Upper lobe of left lung (tissue), 6 donors: ENCODE measurements at regions not wholly inside any gene's neighbourhood (a gene's known extent, or its start where the extent isn't known, plus 50 kb on each side); places are given as distances from the start of the nearest gene placed in this dataset.

Experiments used
- ATAC-seq, 2 donors: fragments of 200-7000 bp; cut with Tn5 transposase; one replicate each; pipeline ENCODE4 v1.9.1; 2022; ENCODE audit warnings: mild to moderate bottlenecking in 2 of 2, moderate library complexity in 2 of 2; ENCODE audit not compliant: low FRiP score in 2 of 2
- DNase-seq, 2 donors: peaks; one replicate each; pipeline ENCODE4 v3.0.0-alpha.2; 2019 to 2020
- H3K27ac ChIP-seq, 4 donors: fragments of 200-600 bp; sonication (generic); one replicate each; pipeline ENCODE4 v1.5.1; 2016 to 2019
- H3K27me3 ChIP-seq, 4 donors: fragments of 200-600 bp; sonication (generic); one replicate each; pipeline ENCODE4 v1.5.1; 2017 to 2019
- H3K36me3 ChIP-seq, 4 donors: fragments of 200-600 bp; sonication (generic); one replicate each; pipeline ENCODE4 v1.5.1; 2016 to 2019
- H3K4me1 ChIP-seq, 4 donors: fragments of 200-600 bp; sonication (generic); one replicate each; pipeline ENCODE4 v1.5.1; 2018 to 2019
- H3K4me3 ChIP-seq, 4 donors: fragments of 200-600 bp; sonication (generic); one replicate each; pipeline ENCODE4 v1.5.1; 2017 to 2019; ENCODE audit warnings: mild to moderate bottlenecking in 2 of 4, moderate library complexity in 1 of 4
- H3K9me3 ChIP-seq, 4 donors: fragments of 200-600 bp; sonication (generic); one replicate each; pipeline ENCODE4 v1.5.1; 2018 to 2019
- CTCF ChIP-seq, 6 experiments: fragments of 450-650 bp in 4 of 6; fragments of 200-600 bp in 2 of 6; sonication (generic) in 2 of 6; IDR thresholded peaks; one replicate each; pipeline ENCODE4 v1.5.1; 2016 to 2019; ENCODE audit warnings: antibody characterized with exemption in 6 of 6
- EP300 ChIP-seq, 4 donors: sonication (generic); formaldehyde crosslinking; IDR thresholded peaks; one replicate each; pipeline ENCODE4 v1.5.1; 2017; ENCODE audit warnings: antibody characterized with exemption in 4 of 4, control low read depth in 2 of 4
- POLR2A ChIP-seq, 4 donors: fragments of 450-650 bp; IDR thresholded peaks; one replicate each; pipeline ENCODE4 v1.5.1; 2016 to 2017; ENCODE audit warnings: antibody characterized with exemption in 4 of 4, mild to moderate bottlenecking in 2 of 4
- POLR2AphosphoS5 ChIP-seq, 2 donors: sonication (generic); formaldehyde crosslinking; IDR thresholded peaks; one replicate each; pipeline ENCODE4 v1.5.1; 2017; ENCODE audit warnings: antibody characterized with exemption in 2 of 2
- WGBS, 2 donors: methylation state at CpG; one replicate each; pipeline ENCODE4 v1.1.5; 2017 to 2018; 5-methylcytosine and 5-hydroxymethylcytosine counted together
- donor health status: DM: no; HTN: no; CAD: no; lungs with moderate emphysema.
- donor health status: DM: no; HTN: yes; CAD: no; lungs with severe emphysema.

- no peak for ATAC-seq
- no peak for TF ChIP-seq POLR2AphosphoS5 (IDR thresholded peaks at IDR 0.05)
- no peak for TF ChIP-seq EP300 (IDR thresholded peaks at IDR 0.05)
- TF ChIP-seq POLR2A (IDR thresholded peaks at IDR 0.05): no peak
- no peak for TF ChIP-seq CTCF (IDR thresholded peaks at IDR 0.05)
- DNase-seq: no peak
- no peak overlapping the region for H3K27ac ChIP-seq
- H3K4me3 ChIP-seq: no peak overlapping the region
- no peaks in the 10 kb centered on the region for H3K9me3 ChIP-seq
- no peaks in the 10 kb centered on the region for H3K4me1 ChIP-seq
- whole genome bisulfite sequencing, 2 donors: 84 to 88% methylated on average over 3 of the region's 3 CpGs
- H3K36me3 ChIP-seq: no peaks in the 10 kb centered on the region
- H3K27me3 ChIP-seq: no peaks in the 10 kb centered on the region
Measured at GRCh38 chr6:148208298-148208697, 134.3 kb upstream of the SASH1 start.

GRCh38 chr6:148211777-148212324 is 130.8 kb upstream of the SASH1 start:
- Histone ChIP-seq H3K27ac (no peak overlapping the region), H3K27me3 (no peaks in the 10 kb centered on the region), H3K4me1 (no peaks in the 10 kb centered on the region), H3K36me3 (no peaks in the 10 kb centered on the region), H3K9me3 (no peaks in the 10 kb centered on the region), H3K4me3 (no peak overlapping the region)
- DNase-seq (peak in 1 of 2 donors; percentile 6), ATAC-seq (no peak)
- 90 to 91% methylated on average over 9 to 11 of the region's 11 CpGs for WGBS, 2 donors
- TF ChIP-seq POLR2AphosphoS5 (IDR thresholded peaks at IDR 0.05) (no peak), POLR2A (IDR thresholded peaks at IDR 0.05) (no peak), EP300 (IDR thresholded peaks at IDR 0.05) (no peak), CTCF (IDR thresholded peaks at IDR 0.05) (no peak)

GRCh38 chr6:148212366-148212765 is 130.3 kb upstream of the SASH1 start:
- TF ChIP-seq POLR2A (IDR thresholded peaks at IDR 0.05): no peak
- no peak for TF ChIP-seq EP300 (IDR thresholded peaks at IDR 0.05)
- TF ChIP-seq CTCF (IDR thresholded peaks at IDR 0.05): no peak
- no peak for TF ChIP-seq POLR2AphosphoS5 (IDR thresholded peaks at IDR 0.05)

GRCh38 chr6:148213366-148213765 is 129.3 kb upstream of the SASH1 start:
- no peaks in the 10 kb centered on the region for H3K36me3 ChIP-seq
- H3K4me3 ChIP-seq: no peak overlapping the region
- H3K9me3 ChIP-seq: no peaks in the 10 kb centered on the region
- 86 to 93% methylated on average over 3 of the region's 3 CpGs for WGBS, 2 donors
- H3K27ac ChIP-seq: no peak overlapping the region
- TF ChIP-seq CTCF (IDR thresholded peaks at IDR 0.05) (no peak), POLR2AphosphoS5 (IDR thresholded peaks at IDR 0.05) (no peak), EP300 (IDR thresholded peaks at IDR 0.05) (no peak), POLR2A (IDR thresholded peaks at IDR 0.05) (no peak)
- peaks cover 0 to 7% (median 2%) of the 10 kb centered on the region in 4 donors for H3K4me1 ChIP-seq
- ATAC-seq (no peak), DNase-seq (no peak)
- H3K27me3 ChIP-seq: no peaks in the 10 kb centered on the region

More at GRCh38 chr6:148212366-148212765, 130.3 kb upstream of the SASH1 start:
- DNase-seq: no peak
- 79 to 82% methylated on average over 3 of the region's 3 CpGs for WGBS, 2 donors
- Histone ChIP-seq H3K27ac (no peak overlapping the region), H3K27me3 (no peaks in the 10 kb centered on the region), H3K4me1 (no peaks in the 10 kb centered on the region), H3K9me3 (no peaks in the 10 kb centered on the region), H3K4me3 (no peak overlapping the region), H3K36me3 (no peaks in the 10 kb centered on the region)
- no peak for ATAC-seq

- no peaks in the 10 kb centered on the region for H3K27me3 ChIP-seq
- H3K36me3 ChIP-seq: no peaks in the 10 kb centered on the region
- WGBS, 2 donors: 92 to 96% methylated on average over 3 to 5 of the region's 5 CpGs
- H3K4me1 ChIP-seq: peaks cover 0 to 12% (median 3%) of the 10 kb centered on the region in 4 donors
- no peak for TF ChIP-seq POLR2AphosphoS5 (IDR thresholded peaks at IDR 0.05)
- TF ChIP-seq POLR2A (IDR thresholded peaks at IDR 0.05): no peak
- H3K4me3 ChIP-seq: no peak overlapping the region
- H3K27ac ChIP-seq: no peak overlapping the region
- DNase-seq (no peak), ATAC-seq (no peak)
- no peaks in the 10 kb centered on the region for H3K9me3 ChIP-seq
Measured at GRCh38 chr6:148214667-148215066, 128.0 kb upstream of the SASH1 start.
